Endometrial microvascular endothelial cells (primary cell): ENCODE measurements at regions not wholly inside any gene's neighbourhood (a gene's known extent, or its start where the extent isn't known, plus 50 kb on each side); places are given as distances from the start of the nearest gene placed in this dataset.

Experiments
- in situ Hi-C: cut with HindIII; loops from 2 replicates; pipeline ENCODE4 v1.10.0; 2017; ENCODE audit warnings: low sequenced_read_pairs, low pct_unique_long_range_greater_than_20kb; ENCODE audit errors: inconsistent ontology term

- in situ Hi-C loops, result no loop called here
Measured at GRCh38 chr4:126023896-126024295, 709.1 kb downstream of the FAT4 start.

DNA sequence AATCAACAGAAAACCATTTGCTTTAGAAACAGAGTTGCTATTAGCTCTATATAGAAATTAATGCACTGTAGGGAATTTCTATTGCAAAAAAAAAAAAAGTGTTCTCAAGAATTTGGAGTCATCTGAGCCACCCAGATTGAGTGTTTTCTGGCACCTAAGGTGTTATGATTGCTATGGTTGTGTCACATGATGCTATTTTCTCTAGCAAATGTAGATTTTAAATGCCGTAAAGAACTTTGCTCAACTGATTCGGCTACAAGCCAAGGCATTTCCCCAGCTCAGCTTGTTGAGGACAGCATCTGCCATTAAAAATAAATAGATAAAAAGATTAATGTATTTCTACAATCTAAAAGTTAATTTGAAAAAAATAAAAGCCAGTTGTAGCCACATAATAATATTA lies 712.8 kb downstream of the FAT4 start:
- in situ Hi-C loops, result no loop called here

GRCh38 chr4:126028876-126029275 lies 714.1 kb downstream of the FAT4 start:
- in situ Hi-C loops, result no loop called here

GRCh38 chr4:126037231-126037630 lies 722.5 kb downstream of the FAT4 start:
- in situ Hi-C loops, result no loop called here

- in situ Hi-C loops, result no loop called here
Measured at GRCh38 chr4:126038502-126039144, 723.9 kb downstream of the FAT4 start.

GRCh38 chr4:126046081-126046614 lies 731.4 kb downstream of the FAT4 start:
- in situ Hi-C loops, result no loop called here

DNA sequence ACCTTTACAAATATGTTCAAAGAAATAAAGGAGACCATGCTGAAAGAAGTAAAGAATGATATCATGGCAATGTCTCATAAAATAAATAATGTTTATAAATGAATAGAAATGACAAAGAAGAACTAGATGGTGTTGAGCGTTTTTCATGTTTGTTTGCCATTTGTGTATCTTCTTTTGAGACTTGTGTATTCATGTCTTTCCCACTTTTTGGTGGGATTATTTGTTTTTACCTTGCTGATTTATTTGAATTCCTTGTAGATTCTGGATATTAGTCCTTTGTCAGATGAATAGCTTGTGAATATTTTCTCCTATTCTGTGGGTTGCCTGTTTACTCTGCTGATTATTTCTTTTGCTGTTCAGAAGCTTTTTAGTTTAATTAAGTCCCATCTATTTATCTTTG lies 732.4 kb downstream of the FAT4 start:
- in situ Hi-C loops, result no loop called here

- in situ Hi-C loops, result no loop called here
Measured at GRCh38 chr4:126051689-126052424, 737.1 kb downstream of the FAT4 start.

GRCh38 chr4:126056116-126056650 lies 741.4 kb downstream of the FAT4 start:
- in situ Hi-C loops, result no loop called here

GRCh38 chr4:126057371-126057770 lies 742.6 kb downstream of the FAT4 start:
- in situ Hi-C loops, result no loop called here

- in situ Hi-C loops, result no loop called here
Measured at GRCh38 chr4:126058596-126058995, 743.8 kb downstream of the FAT4 start.

DNA sequence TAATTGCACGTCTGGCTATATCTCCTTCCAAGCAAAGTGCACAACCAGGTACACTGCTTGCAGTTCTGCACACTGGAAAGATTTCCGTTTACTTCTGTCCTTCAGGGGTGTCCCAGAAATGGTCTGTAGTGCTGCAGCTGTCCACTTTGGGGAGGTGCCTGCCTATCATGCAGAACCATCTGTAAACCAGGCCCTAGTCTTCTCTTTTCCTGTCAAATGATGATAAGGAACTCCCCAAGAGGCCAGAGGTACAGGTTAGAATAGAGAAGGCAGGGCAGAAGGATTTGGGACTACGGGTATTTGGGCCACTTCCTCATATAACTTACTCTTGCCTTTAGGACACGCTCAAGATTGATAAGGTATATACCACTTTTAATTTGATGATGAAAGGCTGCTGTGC lies 746.9 kb downstream of the FAT4 start:
- in situ Hi-C loops, result no loop called here

GRCh38 chr4:126065016-126065415 lies 750.3 kb downstream of the FAT4 start:
- in situ Hi-C loops, result no loop called here

DNA sequence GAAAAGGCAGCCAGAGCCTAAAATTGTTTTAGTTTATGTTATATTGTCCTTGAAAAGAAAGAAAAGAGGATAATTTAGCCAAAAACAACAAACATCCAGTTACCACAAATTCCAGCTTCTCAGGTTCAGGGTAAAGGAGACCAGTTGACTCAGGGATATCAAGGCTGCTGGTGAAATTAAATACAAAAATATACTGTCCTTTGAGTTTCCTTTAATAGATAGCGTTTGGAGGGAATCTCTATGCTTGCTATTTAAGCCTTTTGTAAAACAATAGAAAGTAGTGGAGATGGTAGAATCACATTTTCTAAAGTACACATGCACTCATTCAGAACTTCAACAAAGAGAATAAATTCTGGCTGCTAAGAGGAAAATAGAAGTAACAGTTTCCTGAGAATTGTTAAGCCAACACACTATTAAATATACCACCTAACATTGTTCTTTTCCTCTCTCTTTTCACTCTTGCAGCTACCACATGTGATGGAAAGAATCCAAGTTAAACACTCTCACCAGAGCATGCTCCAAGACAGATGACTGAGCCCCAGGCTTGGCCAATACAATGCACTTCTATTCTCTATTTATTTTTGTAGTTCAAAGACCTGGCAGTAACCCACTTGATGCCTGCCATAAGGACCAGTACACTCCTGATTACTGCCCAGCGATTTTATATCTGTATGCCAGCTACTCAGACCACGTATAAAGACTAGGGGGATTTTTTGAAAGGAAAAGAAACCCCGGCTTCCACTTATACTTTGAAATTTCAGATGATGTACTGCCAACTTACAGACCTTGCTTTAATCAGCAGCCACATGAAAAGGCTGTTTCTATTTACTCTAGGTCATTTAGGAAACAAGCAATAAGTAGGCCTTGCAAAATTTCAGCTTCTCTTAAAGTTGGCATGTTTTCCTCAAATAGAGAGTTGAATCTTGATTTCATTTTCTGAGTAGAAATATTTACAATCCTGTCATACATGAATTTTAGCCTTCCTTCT lies 756.9 kb downstream of the FAT4 start:
- in situ Hi-C loops, result no loop called here

- in situ Hi-C loops, result no loop called here
Measured at GRCh38 chr4:126081336-126081735, 766.6 kb downstream of the FAT4 start.

DNA sequence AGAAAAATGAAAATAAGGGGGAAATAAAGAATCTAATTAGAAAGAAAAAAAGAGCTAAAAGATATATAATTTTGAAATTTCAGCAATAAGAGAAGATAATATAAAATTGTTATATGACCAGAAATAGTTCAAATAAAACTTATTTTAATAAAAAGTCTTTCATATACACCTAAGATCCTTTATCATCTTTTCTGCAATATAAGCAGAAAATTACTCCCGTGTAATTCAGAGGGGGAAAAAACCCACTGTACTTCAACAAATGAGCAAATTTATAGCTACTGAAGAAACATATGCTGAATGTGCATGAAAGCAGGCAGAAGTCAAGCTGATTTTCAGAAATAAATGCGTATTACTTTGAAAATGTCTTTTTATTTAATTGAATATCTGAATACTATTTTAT lies 771.3 kb downstream of the FAT4 start:
- in situ Hi-C loops, result no loop called here

GRCh38 chr4:126087101-126087500 lies 772.3 kb downstream of the FAT4 start:
- in situ Hi-C loops, result no loop called here

- in situ Hi-C loops, result no loop called here
Measured at GRCh38 chr4:126097155-126097799, 782.5 kb downstream of the FAT4 start.

DNA sequence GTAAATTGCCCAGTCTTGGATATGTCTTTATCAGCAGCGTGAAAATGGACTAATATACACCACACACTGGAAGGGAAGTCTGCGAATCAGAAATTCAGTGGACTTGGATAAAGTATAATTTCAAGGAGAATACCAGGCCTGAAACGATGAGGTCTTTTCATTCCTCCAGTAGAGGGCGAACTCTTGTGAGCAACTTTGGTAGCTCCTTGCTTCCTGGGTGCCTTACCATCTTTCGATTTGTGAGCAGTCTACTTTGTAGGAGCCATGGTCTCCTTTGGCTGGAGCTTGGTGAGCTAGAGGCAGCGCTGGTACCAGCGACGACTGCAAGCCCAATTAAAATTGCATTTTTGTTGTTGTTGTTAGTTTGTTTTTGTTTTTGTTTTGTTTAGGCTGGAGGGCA lies 791.9 kb downstream of the FAT4 start:
- in situ Hi-C loops, result no loop called here
